ENCODE measurements at regions not wholly inside any gene's neighbourhood (a gene's known extent, or its start where the extent isn't known, plus 50 kb on each side); places are given as distances from the start of the nearest gene placed in this dataset.

DNA sequence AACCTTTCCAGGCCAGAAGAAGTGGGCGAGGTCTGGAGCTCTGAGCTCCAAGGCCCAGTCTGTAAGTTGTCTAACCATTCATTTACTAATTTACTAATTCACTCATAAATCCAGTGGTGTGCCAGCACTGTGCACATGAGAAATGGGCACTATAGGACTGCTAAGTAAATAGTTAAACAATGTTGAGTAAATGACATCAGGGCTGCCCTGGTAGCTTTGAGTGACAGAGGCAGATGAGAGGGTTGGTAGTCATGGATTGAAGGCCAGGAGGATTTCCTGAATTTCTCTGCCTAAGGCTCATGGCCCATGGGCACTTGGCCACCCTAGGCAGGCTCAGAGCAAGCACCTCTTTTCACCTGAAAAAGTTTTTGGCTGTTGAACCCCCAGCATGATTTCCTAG, 216.9 kb upstream of the RXFP2 start:
- TF ChIP-seq, protein P1, sequence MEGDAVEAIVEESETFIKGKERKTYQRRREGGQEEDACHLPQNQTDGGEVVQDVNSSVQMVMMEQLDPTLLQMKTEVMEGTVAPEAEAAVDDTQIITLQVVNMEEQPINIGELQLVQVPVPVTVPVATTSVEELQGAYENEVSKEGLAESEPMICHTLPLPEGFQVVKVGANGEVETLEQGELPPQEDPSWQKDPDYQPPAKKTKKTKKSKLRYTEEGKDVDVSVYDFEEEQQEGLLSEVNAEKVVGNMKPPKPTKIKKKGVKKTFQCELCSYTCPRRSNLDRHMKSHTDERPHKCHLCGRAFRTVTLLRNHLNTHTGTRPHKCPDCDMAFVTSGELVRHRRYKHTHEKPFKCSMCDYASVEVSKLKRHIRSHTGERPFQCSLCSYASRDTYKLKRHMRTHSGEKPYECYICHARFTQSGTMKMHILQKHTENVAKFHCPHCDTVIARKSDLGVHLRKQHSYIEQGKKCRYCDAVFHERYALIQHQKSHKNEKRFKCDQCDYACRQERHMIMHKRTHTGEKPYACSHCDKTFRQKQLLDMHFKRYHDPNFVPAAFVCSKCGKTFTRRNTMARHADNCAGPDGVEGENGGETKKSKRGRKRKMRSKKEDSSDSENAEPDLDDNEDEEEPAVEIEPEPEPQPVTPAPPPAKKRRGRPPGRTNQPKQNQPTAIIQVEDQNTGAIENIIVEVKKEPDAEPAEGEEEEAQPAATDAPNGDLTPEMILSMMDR (IDR thresholded peaks at IDR 0.05; ENCODE audit: low read depth, low read length, poor library complexity, severe bottlenecking), result no peak
- no peak for TF ChIP-seq EZH2phosphoT487 (IDR thresholded peaks at IDR 0.05; ENCODE audit: borderline replicate concordance, low read length)
